Esophagus (tissue), 2 donors: ENCODE measurements at regions not wholly inside any gene's neighbourhood (a gene's known extent, or its start where the extent isn't known, plus 50 kb on each side); places are given as distances from the start of the nearest gene placed in this dataset.

Experiments used
- H3K27ac ChIP-seq, 2 donors: one replicate each; pipeline ENCODE4 v1.5.1; 2013; ENCODE audit warnings: low read depth in 2 of 2, mild to moderate bottlenecking in 2 of 2, inconsistent platforms in 1 of 2, low read length in 1 of 2, moderate library complexity in 1 of 2
- H3K27me3 ChIP-seq, 2 donors: one replicate each; pipeline ENCODE4 v1.6.1; 2013; ENCODE audit warnings: low read length in 2 of 2, control low read depth in 1 of 2, mild to moderate bottlenecking in 1 of 2; ENCODE audit not compliant: insufficient read depth in 2 of 2, control insufficient read depth in 1 of 2
- H3K36me3 ChIP-seq, 2 donors: one replicate each; pipeline ENCODE4 v1.6.1; 2013; ENCODE audit warnings: low read length in 1 of 2; ENCODE audit not compliant: control insufficient read depth in 2 of 2, insufficient read depth in 2 of 2
- H3K4me1 ChIP-seq, 2 donors: one replicate each; pipeline ENCODE4 v1.6.1; 2013; ENCODE audit warnings: low read length in 1 of 2; ENCODE audit not compliant: control insufficient read depth in 2 of 2, insufficient read depth in 2 of 2
- H3K4me3 ChIP-seq, 2 donors: one replicate each; pipeline ENCODE4 v1.5.1; 2013; ENCODE audit warnings: low read length in 2 of 2, mild to moderate bottlenecking in 2 of 2, low read depth in 1 of 2, moderate library complexity in 1 of 2
- H3K9me3 ChIP-seq, 2 donors: one replicate each; pipeline ENCODE4 v1.6.1; 2013; ENCODE audit warnings: mild to moderate bottlenecking in 2 of 2, low read depth in 1 of 2, low read length in 1 of 2, moderate library complexity in 1 of 2; ENCODE audit not compliant: control insufficient read depth in 2 of 2, insufficient read depth in 1 of 2
- WGBS, 2 donors: extraction: QIAGEN DNeasy Blood & Tissue Kit; methylation state at CpG; one replicate each; pipeline ENCODE4 v1.1.7; 2013; 5-methylcytosine and 5-hydroxymethylcytosine counted together
- donor health status: healthy with polysubstance abuse.
- donor health status: Bipolar disorder and iron deficiency.

GRCh38 chr4:130628531-130628930 is 1532.6 kb downstream of the C4orf33 start:
- H3K4me1 ChIP-seq: no peaks in the 10 kb centered on the region
- H3K27me3 ChIP-seq: no peaks in the 10 kb centered on the region
- peaks cover 3 to 4% of the 10 kb centered on the region in 2 donors for H3K9me3 ChIP-seq
- WGBS, 2 donors: 66 to 69% methylated on average over 2 of the region's 2 CpGs
- no peak overlapping the region for H3K4me3 ChIP-seq
- H3K36me3 ChIP-seq: no peaks in the 10 kb centered on the region
- no peak overlapping the region for H3K27ac ChIP-seq

GRCh38 chr4:130632731-130633604 is 1537.0 kb downstream of the C4orf33 start:
- H3K9me3 ChIP-seq: peaks cover 3 to 4% of the 10 kb centered on the region in 2 donors
- no peaks in the 10 kb centered on the region for H3K4me1 ChIP-seq
- H3K27me3 ChIP-seq: no peaks in the 10 kb centered on the region
- H3K36me3 ChIP-seq: no peaks in the 10 kb centered on the region
- 86 to 88% methylated on average over 13 of the region's 13 CpGs for WGBS, 2 donors
- H3K27ac ChIP-seq: no peak overlapping the region
- no peak overlapping the region for H3K4me3 ChIP-seq

- Histone ChIP-seq H3K27me3 (no peaks in the 10 kb centered on the region), H3K9me3 (peaks cover 3 to 7% of the 10 kb centered on the region in 2 donors), H3K4me1 (no peaks in the 10 kb centered on the region), H3K27ac (no peak overlapping the region), H3K36me3 (no peaks in the 10 kb centered on the region), H3K4me3 (no peak overlapping the region)
- WGBS, 2 donors: 41 to 59% methylated on average over 5 of the region's 5 CpGs
These were observed 1540.5 kb downstream of the C4orf33 start for GRCh38 chr4:130636486-130636885.

- Histone ChIP-seq H3K36me3 (no peaks in the 10 kb centered on the region), H3K9me3 (peaks cover 0 to 2% of the 10 kb centered on the region in 2 donors), H3K27me3 (no peaks in the 10 kb centered on the region), H3K4me3 (no peak overlapping the region), H3K4me1 (no peaks in the 10 kb centered on the region), H3K27ac (no peak overlapping the region)
- WGBS, 2 donors: 59 to 60% methylated on average over 2 of the region's 2 CpGs
These were observed 1544.6 kb downstream of the C4orf33 start for GRCh38 chr4:130640592-130640991.

- no peaks in the 10 kb centered on the region for H3K36me3 ChIP-seq
- no peaks in the 10 kb centered on the region for H3K27me3 ChIP-seq
- no peak overlapping the region for H3K27ac ChIP-seq
- no peaks in the 10 kb centered on the region for H3K4me1 ChIP-seq
- H3K9me3 ChIP-seq: peaks cover 3 to 4% of the 10 kb centered on the region in 2 donors
- no peak overlapping the region for H3K4me3 ChIP-seq
These were observed 1550.9 kb downstream of the C4orf33 start for GRCh38 chr4:130646886-130647285.

GRCh38 chr4:130648570-130648969 is 1552.6 kb downstream of the C4orf33 start:
- Histone ChIP-seq H3K27ac (no peak overlapping the region), H3K9me3 (peaks cover 3 to 4% of the 10 kb centered on the region in 2 donors), H3K27me3 (no peaks in the 10 kb centered on the region), H3K4me3 (no peak overlapping the region), H3K36me3 (no peaks in the 10 kb centered on the region), H3K4me1 (no peaks in the 10 kb centered on the region)
- WGBS, 2 donors: 68 to 73% methylated on average over 2 of the region's 2 CpGs

- Histone ChIP-seq H3K27ac (no peak overlapping the region), H3K4me1 (no peaks in the 10 kb centered on the region), H3K4me3 (no peak overlapping the region), H3K27me3 (no peaks in the 10 kb centered on the region), H3K36me3 (no peaks in the 10 kb centered on the region), H3K9me3 (peaks cover 0 to 2% of the 10 kb centered on the region in 2 donors)
- WGBS, 2 donors: 82% methylated on average over 6 of the region's 6 CpGs
These were observed 1557.9 kb downstream of the C4orf33 start for GRCh38 chr4:130653842-130654241.

GRCh38 chr4:130659320-130659719 is 1563.4 kb downstream of the C4orf33 start:
- Histone ChIP-seq H3K4me1 (no peaks in the 10 kb centered on the region), H3K27me3 (no peaks in the 10 kb centered on the region), H3K9me3 (no peaks in the 10 kb centered on the region), H3K36me3 (no peaks in the 10 kb centered on the region), H3K4me3 (no peak overlapping the region), H3K27ac (no peak overlapping the region)
- WGBS, 2 donors: 48 to 53% methylated on average over 2 of the region's 2 CpGs

- WGBS, 2 donors: 53 to 57% methylated on average over 3 of the region's 3 CpGs
- Histone ChIP-seq H3K9me3 (no peaks in the 10 kb centered on the region), H3K4me3 (no peak overlapping the region), H3K4me1 (no peaks in the 10 kb centered on the region), H3K27ac (no peak overlapping the region), H3K27me3 (no peaks in the 10 kb centered on the region), H3K36me3 (no peaks in the 10 kb centered on the region)
These were observed 1572.9 kb downstream of the C4orf33 start for GRCh38 chr4:130668859-130669258.

GRCh38 chr4:130675266-130675665 is 1579.3 kb downstream of the C4orf33 start:
- no peak overlapping the region for H3K27ac ChIP-seq
- H3K36me3 ChIP-seq: no peaks in the 10 kb centered on the region
- no peaks in the 10 kb centered on the region for H3K27me3 ChIP-seq
- H3K4me1 ChIP-seq: no peaks in the 10 kb centered on the region
- 40 to 44% methylated on average over 2 of the region's 2 CpGs for WGBS, 2 donors
- no peaks in the 10 kb centered on the region for H3K9me3 ChIP-seq
- H3K4me3 ChIP-seq: no peak overlapping the region
